ENCODE measurements at regions not wholly inside any gene's neighbourhood (a gene's known extent, or its start where the extent isn't known, plus 50 kb on each side); places are given as distances from the start of the nearest gene placed in this dataset.

- Histone ChIP-seq H3K4me1 (peaks cover 5 to 31% of the 10 kb centered on the region in 2 donors), H3K9me3 (no peaks in the 10 kb centered on the region), H3K27ac (peak overlapping the region in 1 of 2 donors; percentile 53), H3K4me3 (no peak overlapping the region), H3K36me3 (no peaks in the 10 kb centered on the region), H3K27me3 (no peaks in the 10 kb centered on the region)
- DNase-seq (no peak), ATAC-seq (peak; percentile 22)
- intact Hi-C loops (cut with DNase I) = no loop called here
- TF ChIP-seq CTCF (IDR thresholded peaks at IDR 0.05) = no peak
Measured at GRCh38 chr7:17010637-17011300, 129.0 kb upstream of the AGR3 start.

GRCh38 chr7:17013204-17013603 is 131.4 kb upstream of the AGR3 start:
- H3K36me3 ChIP-seq = no peaks in the 10 kb centered on the region
- ATAC-seq = no peak
- intact Hi-C loops (cut with DNase I) = no loop called here

GRCh38 chr7:17014686-17015085 is 132.9 kb upstream of the AGR3 start:
- peaks cover 3 to 15% of the 10 kb centered on the region in 2 donors for H3K4me1 ChIP-seq
- ATAC-seq = no peak
- intact Hi-C loops (cut with DNase I) = no loop called here
- no peak overlapping the region for H3K27ac ChIP-seq
- DNase-seq = no peak
- no peak for TF ChIP-seq CTCF (IDR thresholded peaks at IDR 0.05)
- H3K9me3 ChIP-seq = no peaks in the 10 kb centered on the region
- H3K27me3 ChIP-seq = no peaks in the 10 kb centered on the region
- H3K4me3 ChIP-seq = no peak overlapping the region
- no peaks in the 10 kb centered on the region for H3K36me3 ChIP-seq

More at GRCh38 chr7:17013204-17013603, 131.4 kb upstream of the AGR3 start:
- H3K27me3 ChIP-seq = no peaks in the 10 kb centered on the region
- DNase-seq = no peak
- no peak overlapping the region for H3K4me3 ChIP-seq
- no peaks in the 10 kb centered on the region for H3K9me3 ChIP-seq
- H3K4me1 ChIP-seq = peaks cover 5 to 29% of the 10 kb centered on the region in 2 donors
- no peak overlapping the region for H3K27ac ChIP-seq
- TF ChIP-seq CTCF (IDR thresholded peaks at IDR 0.05) = no peak

GRCh38 chr7:17015598-17016031 is 133.8 kb upstream of the AGR3 start:
- Histone ChIP-seq H3K9me3 (no peaks in the 10 kb centered on the region), H3K4me1 (peaks cover 0 to 14% of the 10 kb centered on the region in 2 donors), H3K36me3 (no peaks in the 10 kb centered on the region), H3K27me3 (no peaks in the 10 kb centered on the region), H3K4me3 (no peak overlapping the region), H3K27ac (peak overlapping the region in 1 of 2 donors; percentile 10)
- no peak for ATAC-seq
- DNase-seq = peak in 1 of 4 donors; percentile 31
- intact Hi-C loops (cut with DNase I) = no loop called here
- TF ChIP-seq CTCF (IDR thresholded peaks at IDR 0.05) = no peak

GRCh38 chr7:17016402-17017010 is 134.7 kb upstream of the AGR3 start:
- Histone ChIP-seq H3K36me3 (no peaks in the 10 kb centered on the region), H3K4me1 (peaks cover 0 to 12% of the 10 kb centered on the region in 2 donors), H3K9me3 (no peaks in the 10 kb centered on the region), H3K27me3 (no peaks in the 10 kb centered on the region), H3K4me3 (no peak overlapping the region), H3K27ac (peak overlapping the region in 1 of 2 donors; percentile 37)
- intact Hi-C loops (cut with DNase I) = no loop called here
- ATAC-seq (no peak), DNase-seq (no peak)
- TF ChIP-seq CTCF (IDR thresholded peaks at IDR 0.05) = no peak
